ENCODE measurements at regions not wholly inside any gene's neighbourhood (a gene's known extent, or its start where the extent isn't known, plus 50 kb on each side); places are given as distances from the start of the nearest gene placed in this dataset.
A peak's percentile ranks its signal among the peaks of the same experiment; 100 is the strongest.
"Not testable (repeated sequence)": the region's sequence is repeated elsewhere in the genome, so short reads cannot be mapped to it uniquely, and the experiment has no call there.

- Mint-ChIP-seq H3K4me1 (no peaks in the 10 kb centered on the region), H3K27me3 (peaks cover 1% of the 10 kb centered on the region), H3K4me3 (no peak overlapping the region), H3K9me3 (peaks cover 0 to 2% (median 0%) of the 10 kb centered on the region in 3 donors), H3K36me3 (no peaks in the 10 kb centered on the region), H3K27ac (no peak overlapping the region)
Measured at GRCh38 chr2:216994353-216994854, 134.5 kb upstream of the TNP1 start.

GRCh38 chr2:216992056-216992675 is 132.3 kb upstream of the TNP1 start:
- H3K36me3 Mint-ChIP-seq = no peaks in the 10 kb centered on the region
- no peak overlapping the region for H3K27ac Mint-ChIP-seq
- peaks cover 0 to 2% (median 0%) of the 10 kb centered on the region in 3 donors for H3K9me3 Mint-ChIP-seq
- no peaks in the 10 kb centered on the region for H3K4me1 Mint-ChIP-seq
- H3K4me3 Mint-ChIP-seq = no peak overlapping the region
- no peaks in the 10 kb centered on the region for H3K27me3 Mint-ChIP-seq

GRCh38 chr2:216991563-216991962 is 131.7 kb upstream of the TNP1 start:
- Mint-ChIP-seq H3K36me3 (no peaks in the 10 kb centered on the region), H3K9me3 (peaks cover 0 to 2% (median 0%) of the 10 kb centered on the region in 3 donors), H3K27me3 (no peaks in the 10 kb centered on the region), H3K27ac (no peak overlapping the region), H3K4me3 (peak overlapping the region in 1 of 4 donors; percentile 22), H3K4me1 (no peaks in the 10 kb centered on the region)

GRCh38 chr2:216989340-216990129 is 129.7 kb upstream of the TNP1 start:
- H3K4me1 Mint-ChIP-seq = no peaks in the 10 kb centered on the region
- no peaks in the 10 kb centered on the region for H3K27me3 Mint-ChIP-seq
- no peak overlapping the region for H3K4me3 Mint-ChIP-seq

GRCh38 chr2:216987252-216987821 is 127.5 kb upstream of the TNP1 start:
- Mint-ChIP-seq H3K9me3 (peaks cover 0 to 1% (median 0%) of the 10 kb centered on the region in 3 donors), H3K4me1 (no peaks in the 10 kb centered on the region), H3K27me3 (peaks cover 7% of the 10 kb centered on the region), H3K27ac (no peak overlapping the region), H3K4me3 (no peak overlapping the region), H3K36me3 (no peaks in the 10 kb centered on the region)

More at GRCh38 chr2:216989340-216990129, 129.7 kb upstream of the TNP1 start:
- Mint-ChIP-seq H3K27ac (no peak overlapping the region), H3K9me3 (no peaks in the 10 kb centered on the region), H3K36me3 (no peaks in the 10 kb centered on the region)

GRCh38 chr2:216985658-216986141 is 125.8 kb upstream of the TNP1 start:
- H3K27ac Mint-ChIP-seq = no peak overlapping the region
- no peaks in the 10 kb centered on the region for H3K36me3 Mint-ChIP-seq
- H3K9me3 Mint-ChIP-seq = peaks cover 0 to 1% (median 0%) of the 10 kb centered on the region in 3 donors
- H3K4me3 Mint-ChIP-seq = no peak overlapping the region
- no peaks in the 10 kb centered on the region for H3K4me1 Mint-ChIP-seq
- H3K27me3 Mint-ChIP-seq = peaks cover 7% of the 10 kb centered on the region

- Mint-ChIP-seq H3K4me1 (no peaks in the 10 kb centered on the region), H3K27me3 (peaks cover 7% of the 10 kb centered on the region), H3K4me3 (no peak overlapping the region), H3K27ac (no peak overlapping the region), H3K36me3 (no peaks in the 10 kb centered on the region), H3K9me3 (peaks cover 0 to 1% (median 0%) of the 10 kb centered on the region in 3 donors)
Measured at GRCh38 chr2:216984937-216985336, 125.1 kb upstream of the TNP1 start.

GRCh38 chr2:216981951-216982350 is 122.1 kb upstream of the TNP1 start:
- not testable (repeated sequence) for H3K36me3 Mint-ChIP-seq, H3K9me3 Mint-ChIP-seq, H3K4me1 Mint-ChIP-seq, H3K27ac Mint-ChIP-seq, H3K4me3 Mint-ChIP-seq
- H3K27me3 Mint-ChIP-seq = peaks cover 10% of the 10 kb centered on the region

- H3K4me3 Mint-ChIP-seq, H3K36me3 Mint-ChIP-seq, H3K4me1 Mint-ChIP-seq, H3K9me3 Mint-ChIP-seq, H3K27ac Mint-ChIP-seq: not testable (repeated sequence)
- H3K27me3 Mint-ChIP-seq = peaks cover 10% of the 10 kb centered on the region
Measured at GRCh38 chr2:216980510-216980909, 120.6 kb upstream of the TNP1 start.

GRCh38 chr2:216974321-216975302 is 114.7 kb upstream of the TNP1 start:
- Mint-ChIP-seq H3K4me1 (no peaks in the 10 kb centered on the region), H3K9me3 (peaks cover 0 to 7% (median 0%) of the 10 kb centered on the region in 3 donors), H3K27me3 (no peaks in the 10 kb centered on the region), H3K27ac (no peak overlapping the region), H3K36me3 (no peaks in the 10 kb centered on the region), H3K4me3 (no peak overlapping the region)

GRCh38 chr2:216971593-216971992 is 111.7 kb upstream of the TNP1 start:
- Mint-ChIP-seq H3K36me3 (no peaks in the 10 kb centered on the region), H3K9me3 (no peaks in the 10 kb centered on the region), H3K4me3 (no peak overlapping the region), H3K27ac (no peak overlapping the region), H3K4me1 (no peaks in the 10 kb centered on the region), H3K27me3 (peaks cover 2% of the 10 kb centered on the region)

GRCh38 chr2:216970359-216970915 is 110.6 kb upstream of the TNP1 start:
- H3K27me3 Mint-ChIP-seq = peaks cover 2% of the 10 kb centered on the region
- H3K4me1 Mint-ChIP-seq = no peaks in the 10 kb centered on the region
- H3K27ac Mint-ChIP-seq = no peak overlapping the region
- H3K9me3 Mint-ChIP-seq = no peaks in the 10 kb centered on the region
- H3K4me3 Mint-ChIP-seq = no peak overlapping the region
- no peaks in the 10 kb centered on the region for H3K36me3 Mint-ChIP-seq

GRCh38 chr2:216967889-216968288 is 108.0 kb upstream of the TNP1 start:
- Mint-ChIP-seq H3K9me3 (no peaks in the 10 kb centered on the region), H3K4me3 (no peak overlapping the region), H3K36me3 (no peaks in the 10 kb centered on the region), H3K27me3 (peaks cover 2% of the 10 kb centered on the region), H3K4me1 (no peaks in the 10 kb centered on the region), H3K27ac (no peak overlapping the region)

- H3K36me3 Mint-ChIP-seq = no peaks in the 10 kb centered on the region
- H3K9me3 Mint-ChIP-seq = peaks cover 0 to 1% (median 0%) of the 10 kb centered on the region in 3 donors
- H3K27me3 Mint-ChIP-seq = peaks cover 3% of the 10 kb centered on the region
- H3K4me3 Mint-ChIP-seq = no peak overlapping the region
- H3K27ac Mint-ChIP-seq = no peak overlapping the region
- H3K4me1 Mint-ChIP-seq = no peaks in the 10 kb centered on the region
Measured at GRCh38 chr2:216960671-216961268, 100.9 kb upstream of the TNP1 start.

All from IgD-negative memory B cell (primary cell).